Mucosa of gallbladder (tissue), 1 donor: ENCODE measurements at regions not wholly inside any gene's neighbourhood (a gene's known extent, or its start where the extent isn't known, plus 50 kb on each side); places are given as distances from the start of the nearest gene placed in this dataset.
A peak's percentile ranks its signal among the peaks of the same experiment; 100 is the strongest.

ENCODE experiments used
- DNase-seq: peaks from one replicate; pipeline ENCODE4 v3.0.0-alpha.2; 2020; ENCODE audit warnings: low spot score
- donor health status: DM: no; HTN: no; CAD: no.

GRCh38 chr2:144943293-144943941 lies 423.5 kb upstream of the ZEB2 start:
- DNase-seq, result no peak

GRCh38 chr2:144942516-144943256 lies 422.8 kb upstream of the ZEB2 start:
- no peak for DNase-seq

DNA sequence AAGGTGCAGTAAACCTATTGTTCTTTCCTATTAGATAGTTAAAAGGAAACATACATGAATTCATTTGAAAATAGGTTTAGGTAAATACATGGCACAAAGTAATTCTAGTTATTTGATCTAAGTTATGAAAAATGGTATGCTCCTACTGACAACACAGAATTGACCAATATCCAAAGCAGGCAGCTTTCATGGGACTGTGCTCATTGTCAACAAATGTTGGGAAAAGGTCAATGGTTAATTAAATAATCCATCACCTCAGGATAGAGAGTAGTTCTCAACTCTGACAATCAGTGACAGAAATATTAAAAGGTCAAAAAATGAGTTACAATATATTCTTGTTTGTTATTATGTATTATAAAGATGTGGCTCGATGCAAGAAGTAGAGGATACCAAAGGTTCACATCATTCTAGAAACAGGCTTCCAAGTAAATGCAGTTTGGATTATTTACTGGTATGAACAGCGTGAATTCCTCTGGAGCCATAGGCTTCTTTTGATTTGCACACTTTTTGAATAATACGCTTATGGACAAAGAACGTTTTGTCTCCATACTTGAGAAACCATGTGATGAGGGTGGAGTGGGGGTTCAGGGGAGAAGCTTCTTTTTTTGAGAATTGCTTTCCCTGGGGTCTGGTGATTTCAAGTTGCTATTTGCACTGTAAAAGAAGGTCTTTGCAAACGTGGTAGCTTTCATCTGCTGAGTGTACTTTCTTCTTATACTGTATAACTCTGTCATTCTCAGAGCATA lies 422.0 kb upstream of the ZEB2 start:
- no peak for DNase-seq

GRCh38 chr2:144939590-144939989 lies 419.7 kb upstream of the ZEB2 start:
- no peak for DNase-seq

DNA sequence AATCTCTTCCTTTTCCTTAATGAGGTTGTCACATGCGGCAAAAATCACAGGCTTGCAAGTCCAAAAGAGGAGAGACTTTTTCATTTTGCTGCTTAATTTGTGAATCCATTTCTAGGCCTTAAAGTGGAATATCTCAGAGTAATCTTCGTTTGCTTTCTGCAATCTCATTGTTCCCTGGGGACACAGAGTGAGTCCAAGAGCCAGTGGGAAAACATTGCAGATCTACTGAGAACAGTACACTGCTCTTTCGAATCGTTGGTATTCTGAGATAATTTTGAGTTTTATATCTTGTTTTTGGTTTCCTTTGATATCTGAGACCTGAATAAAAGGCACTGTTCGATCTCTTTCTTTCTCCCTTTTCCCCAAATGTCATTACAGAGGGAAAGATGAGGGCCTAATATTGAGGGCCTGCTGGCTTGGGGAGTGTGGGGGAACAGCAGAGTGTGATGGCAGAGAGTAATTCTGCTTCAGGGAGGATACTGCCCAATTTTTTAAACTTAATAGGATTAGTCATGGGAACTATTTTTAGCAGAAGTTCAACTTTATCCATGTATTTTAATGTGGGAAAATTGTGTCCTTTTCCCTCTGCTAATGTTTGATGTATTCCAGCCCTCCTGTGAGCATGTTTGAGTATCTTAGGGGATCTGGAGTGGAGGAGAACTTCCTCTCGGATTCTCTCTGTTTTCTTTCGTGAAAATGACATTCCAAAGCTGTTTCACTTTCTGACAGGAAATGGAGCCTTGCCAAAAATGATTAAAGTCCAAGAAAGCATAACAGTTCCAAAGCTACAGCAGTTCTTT lies 418.2 kb upstream of the ZEB2 start:
- DNase-seq, result peak; percentile 16

- no peak for DNase-seq
These were observed 417.1 kb upstream of the ZEB2 start for GRCh38 chr2:144937066-144937465.

- no peak for DNase-seq
These were observed 416.5 kb upstream of the ZEB2 start for GRCh38 chr2:144936442-144936841.

DNA sequence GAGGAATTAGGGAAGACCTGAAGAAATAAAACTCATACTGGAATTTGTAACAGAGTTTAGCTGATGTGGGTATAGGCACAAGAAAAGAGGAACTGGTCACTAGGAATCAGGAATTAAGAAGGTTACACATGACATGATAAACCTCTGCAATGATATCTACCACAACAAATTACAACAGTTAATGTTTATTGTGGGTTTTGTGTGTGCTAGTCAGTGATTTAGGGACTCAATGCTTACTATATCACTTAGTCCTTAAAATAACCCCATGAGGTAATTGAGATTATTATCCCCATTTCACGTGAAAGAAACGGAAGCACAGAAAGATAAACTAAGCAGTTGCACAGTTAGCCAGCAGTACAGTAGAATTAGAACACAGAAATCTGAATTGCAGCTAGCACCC lies 415.8 kb upstream of the ZEB2 start:
- DNase-seq, result no peak

DNA sequence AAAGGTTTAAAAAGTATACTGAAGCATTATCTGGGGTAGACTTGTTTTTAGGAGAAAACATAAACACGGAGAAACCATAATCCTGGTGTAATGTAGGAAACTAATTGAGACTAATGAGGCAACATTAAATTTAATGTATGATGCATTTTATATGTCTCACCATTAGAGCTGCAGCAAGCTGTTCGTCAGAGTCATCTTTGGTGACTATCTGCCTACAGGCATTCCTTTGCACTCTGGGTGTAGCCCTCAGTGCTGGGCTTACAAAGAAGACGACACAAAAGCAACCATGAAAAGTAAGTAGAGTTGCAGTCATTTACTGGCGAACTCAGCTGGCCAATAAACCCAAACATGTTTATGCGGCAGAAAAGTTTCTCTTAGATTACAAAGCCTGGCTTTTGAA lies 415.3 kb upstream of the ZEB2 start:
- DNase-seq, result no peak

DNA sequence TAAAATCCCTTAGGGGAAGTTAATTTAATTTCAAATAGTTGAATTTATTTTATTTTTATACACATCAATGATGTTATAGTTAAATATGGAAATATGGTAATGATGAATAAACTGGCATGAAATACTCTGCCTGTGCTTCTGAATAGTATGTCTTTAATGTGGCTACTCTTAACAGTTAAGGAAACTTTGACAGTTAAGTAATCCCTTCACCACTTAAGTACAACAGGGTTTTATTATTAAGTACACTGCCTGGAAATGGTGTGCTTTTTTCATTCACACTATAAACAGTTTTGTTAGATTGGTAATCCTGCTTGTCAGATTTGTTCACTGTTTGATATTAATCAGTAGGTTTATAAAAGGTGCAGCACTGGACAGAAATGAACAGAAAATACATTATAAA lies 412.0 kb upstream of the ZEB2 start:
- no peak for DNase-seq

GRCh38 chr2:144931480-144931879 lies 411.6 kb upstream of the ZEB2 start:
- DNase-seq, result no peak

DNA sequence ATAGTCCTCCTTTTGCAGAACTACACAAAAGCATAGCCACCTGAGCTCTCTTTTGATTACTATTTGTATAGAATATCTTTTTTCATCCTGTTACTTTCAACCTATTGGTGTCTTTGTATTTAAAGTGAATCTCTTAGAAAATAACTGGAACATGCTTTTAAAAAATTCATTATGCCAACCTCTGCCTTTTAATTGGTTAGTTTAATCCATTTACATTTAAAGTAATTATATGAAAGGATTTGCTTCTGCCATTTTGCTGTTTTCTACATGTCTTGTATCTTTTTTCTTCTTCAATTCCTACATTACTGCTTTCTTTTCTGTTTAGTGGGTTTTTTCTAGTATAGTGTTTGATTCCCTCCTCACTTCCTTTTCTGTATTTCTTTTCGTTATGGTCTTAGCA lies 407.5 kb upstream of the ZEB2 start:
- DNase-seq, result no peak

DNA sequence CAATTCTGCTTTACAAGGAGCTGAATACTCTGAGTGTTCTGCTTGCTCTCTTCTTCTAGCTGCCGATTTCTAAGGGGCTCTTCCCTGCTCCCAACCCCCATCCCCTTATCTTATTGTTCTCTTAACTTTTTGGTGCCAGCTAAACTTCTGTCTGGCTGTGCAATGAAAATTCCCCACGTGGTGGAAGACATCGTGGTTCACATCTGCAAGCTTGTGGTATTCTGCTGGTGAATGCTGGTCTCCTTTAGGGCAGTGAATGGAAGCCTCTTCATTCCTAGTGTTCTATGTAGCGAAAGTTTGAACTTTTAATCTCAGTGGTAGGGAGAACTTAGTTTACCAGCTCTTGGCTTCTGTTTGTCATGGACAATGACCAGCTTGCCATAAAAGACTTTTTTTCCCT lies 406.0 kb upstream of the ZEB2 start:
- no peak for DNase-seq

GRCh38 chr2:144924827-144925226 lies 404.9 kb upstream of the ZEB2 start:
- no peak for DNase-seq

DNA sequence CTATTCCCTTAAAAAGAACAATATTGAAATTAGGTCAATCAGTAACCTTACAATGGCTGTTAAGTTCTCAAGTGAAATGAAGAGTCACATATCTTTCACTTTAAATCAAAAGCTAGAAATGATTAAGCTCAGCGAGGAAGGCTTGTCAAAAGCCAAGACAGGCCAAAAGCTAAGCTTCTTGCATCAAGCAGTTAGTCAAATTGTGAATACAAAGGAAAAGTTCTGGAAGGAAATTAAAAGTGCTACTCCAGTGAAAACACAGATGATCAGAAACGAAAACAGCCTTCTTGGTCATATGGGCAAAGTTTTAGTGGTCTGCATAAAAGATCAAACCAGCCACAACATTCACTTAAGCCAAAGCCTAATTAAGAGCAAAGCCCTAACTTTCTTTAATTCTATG lies 402.6 kb upstream of the ZEB2 start:
- no peak for DNase-seq

- DNase-seq, result no peak
These were observed 401.0 kb upstream of the ZEB2 start for GRCh38 chr2:144920755-144921530.

GRCh38 chr2:144914622-144915318 lies 394.9 kb upstream of the ZEB2 start:
- DNase-seq, result no peak

DNA sequence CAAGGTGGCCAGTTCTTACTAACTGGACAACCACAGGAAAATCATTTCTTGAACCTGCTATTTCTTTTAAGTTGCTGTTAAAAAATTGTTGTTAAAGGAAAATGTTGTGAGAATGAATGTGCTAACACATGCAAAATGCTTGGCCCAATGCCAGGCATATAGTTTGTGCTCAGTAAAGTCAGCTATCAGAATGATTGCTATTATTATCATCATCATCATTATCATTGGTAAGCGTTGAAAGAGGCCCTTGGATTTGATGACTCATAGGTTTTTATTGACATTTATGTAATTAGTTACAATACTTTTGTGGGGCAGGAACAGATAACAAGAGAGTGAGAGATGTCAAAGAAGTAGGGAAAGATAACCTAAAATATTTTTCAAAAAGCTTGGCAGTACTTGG lies 394.2 kb upstream of the ZEB2 start:
- DNase-seq, result no peak

GRCh38 chr2:144912206-144912605 lies 392.3 kb upstream of the ZEB2 start:
- no peak for DNase-seq

DNA sequence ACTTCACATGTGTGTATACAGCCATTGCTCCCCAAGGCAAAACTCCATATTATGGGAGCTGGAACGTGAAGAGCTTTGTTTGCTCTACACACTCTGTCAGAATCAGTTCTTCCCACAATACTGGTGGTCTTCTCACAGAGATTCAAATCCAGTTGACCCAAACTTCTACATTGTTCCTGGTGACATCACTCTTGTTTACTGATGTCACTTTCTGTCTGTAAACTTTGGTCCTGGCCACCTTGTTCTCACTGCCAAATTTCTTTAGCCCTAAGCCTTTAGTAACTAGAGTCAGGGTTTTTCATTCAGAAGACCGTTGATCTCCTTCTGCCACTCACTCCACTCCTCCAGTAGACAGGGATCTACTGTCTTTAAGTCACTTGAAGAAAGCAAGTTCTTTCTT lies 386.0 kb upstream of the ZEB2 start:
- DNase-seq, result no peak

DNA sequence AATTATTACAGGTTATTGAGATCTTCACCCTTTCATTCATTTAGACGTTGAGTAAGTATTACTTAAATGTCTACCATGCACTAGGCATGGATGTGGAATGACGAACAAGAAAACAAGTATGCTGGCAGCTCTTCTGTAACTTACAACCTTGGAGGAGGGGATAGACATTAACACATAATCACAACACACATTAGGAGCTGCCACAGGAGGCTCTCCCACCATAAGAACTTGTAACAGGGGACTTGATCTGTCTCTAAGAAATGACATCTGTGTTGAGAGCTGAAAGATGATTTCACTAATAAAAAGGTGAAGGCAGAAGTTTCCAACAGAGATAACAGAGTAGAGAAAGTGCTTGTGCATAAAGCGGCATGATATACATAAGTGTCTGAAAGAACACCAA lies 384.7 kb upstream of the ZEB2 start:
- DNase-seq, result no peak
